GM23338 (cell line): ENCODE measurements at regions not wholly inside any gene's neighbourhood (a gene's known extent, or its start where the extent isn't known, plus 50 kb on each side); places are given as distances from the start of the nearest gene placed in this dataset.

ENCODE experiments used
- ATAC-seq: fragments of 200-7000 bp; cut with Tn5 transposase; 3 replicates; pipeline ENCODE4 v1.9.1; 2020
- DNase-seq: peaks from one replicate; pipeline ENCODE4 v3.0.0-alpha.2; 2015; ENCODE audit warnings: low spot score
- H2AFZ ChIP-seq: fragments of 200-600 bp; sonication (generic); 2 replicates; pipeline ENCODE4 v1.8.0; 2016; ENCODE audit warnings: antibody characterized with exemption, mild to moderate bottlenecking, moderate library complexity
- H3F3A ChIP-seq: fragments of 200-600 bp; sonication (generic); replicated peaks from 2 replicates; pipeline ENCODE4 v1.8.0; 2017; ENCODE audit warnings: antibody characterized with exemption, mixed run types, low read depth
- H3K27ac ChIP-seq: fragments of 200-600 bp; sonication (generic); 2 replicates; pipeline ENCODE4 v1.6.1; 2016; ENCODE audit warnings: low read depth
- H3K27me3 ChIP-seq: fragments of 200-600 bp; sonication (generic); 2 replicates; pipeline ENCODE4 v1.8.0; 2016; ENCODE audit warnings: mild to moderate bottlenecking, mixed run types, moderate library complexity; ENCODE audit not compliant: insufficient read depth
- H3K36me3 ChIP-seq: fragments of 200-600 bp; sonication (generic); 2 replicates; pipeline ENCODE4 v1.8.0; 2016; ENCODE audit warnings: mild to moderate bottlenecking; ENCODE audit not compliant: insufficient read depth
- H3K4me1 ChIP-seq: fragments of 200-600 bp; sonication (generic); 2 replicates; pipeline ENCODE4 v1.8.0; 2016; ENCODE audit warnings: mild to moderate bottlenecking, moderate library complexity; ENCODE audit not compliant: insufficient read depth
- H3K4me2 ChIP-seq: fragments of 200-600 bp; sonication (generic); 2 replicates; pipeline ENCODE4 v1.7.1; 2017; ENCODE audit warnings: mixed run types
- H3K4me3 ChIP-seq: fragments of 200-600 bp; sonication (generic); 2 replicates; pipeline ENCODE4 v1.6.1; 2016; ENCODE audit warnings: mixed run types
- H3K79me2 ChIP-seq: fragments of 200-600 bp; sonication (generic); replicated peaks from 2 replicates; pipeline ENCODE4 v1.8.0; 2017; ENCODE audit warnings: mild to moderate bottlenecking; ENCODE audit not compliant: insufficient read depth
- H3K9me2 ChIP-seq: fragments of 200-600 bp; sonication (generic); 2 replicates; pipeline ENCODE4 v1.8.0; 2017; ENCODE audit not compliant: insufficient read depth
- H4K20me1 ChIP-seq: fragments of 200-600 bp; sonication (generic); replicated peaks from 2 replicates; pipeline ENCODE4 v1.8.0; 2017; ENCODE audit warnings: mild to moderate bottlenecking; ENCODE audit not compliant: insufficient read depth
- H3K27ac Mint-ChIP-seq: 2 replicates; pipeline ENCODE4 v1.8.0; 2020; ENCODE audit warnings: inconsistent platforms, mild to moderate bottlenecking, moderate library complexity, mixed read lengths
- H3K27me3 Mint-ChIP-seq: 3 replicates; pipeline ENCODE4 v1.8.0; 2022; ENCODE audit warnings: low read depth, mild to moderate bottlenecking, moderate library complexity, mixed read lengths, inconsistent platforms; ENCODE audit not compliant: insufficient read depth, poor library complexity
- H3K36me3 Mint-ChIP-seq: 3 replicates; pipeline ENCODE4 v1.8.0; 2021; ENCODE audit warnings: low read depth, mild to moderate bottlenecking, inconsistent platforms, moderate library complexity, mixed read lengths
- H3K4me1 Mint-ChIP-seq: 3 replicates; pipeline ENCODE4 v1.8.0; 2020; ENCODE audit warnings: mild to moderate bottlenecking, inconsistent platforms, mixed read lengths
- H3K4me3 Mint-ChIP-seq: 3 replicates; pipeline ENCODE4 v1.8.0; 2021; ENCODE audit warnings: moderate library complexity, mild to moderate bottlenecking, inconsistent platforms, mixed read lengths
- H3K9me3 Mint-ChIP-seq: 3 replicates; pipeline ENCODE4 v1.8.0; 2020; ENCODE audit warnings: moderate library complexity, mild to moderate bottlenecking, inconsistent platforms, mixed read lengths
- CREB1 ChIP-seq: fragments of 250-450 bp; sonication (Bioruptor Pico); IDR thresholded peaks from 2 replicates; pipeline ENCODE4 v1.5.0; 2020; ENCODE audit warnings: low read depth, mild to moderate bottlenecking, moderate library complexity
- EZH2 ChIP-seq: fragments of 200-600 bp; sonication (generic); IDR thresholded peaks from one replicate; pipeline ENCODE4 v1.8.0; 2017; ENCODE audit warnings: antibody characterized with exemption, mild to moderate bottlenecking, low read depth; ENCODE audit not compliant: unreplicated experiment
- EZH2phosphoT487 ChIP-seq: fragments of 200-600 bp; sonication (generic); IDR thresholded peaks from one replicate; pipeline ENCODE4 v1.8.1; 2018; ENCODE audit warnings: antibody characterized with exemption; ENCODE audit not compliant: unreplicated experiment
- JUNB ChIP-seq: IDR thresholded peaks from one replicate; pipeline ENCODE4 v1.6.1; 2016; ENCODE audit warnings: antibody characterized with exemption; ENCODE audit not compliant: unreplicated experiment
- NANOG ChIP-seq: IDR thresholded peaks from 2 replicates; pipeline ENCODE4 v1.6.1; 2016; ENCODE audit warnings: antibody characterized with exemption, borderline replicate concordance
- POLR2AphosphoS5 ChIP-seq: IDR thresholded peaks from 2 replicates; pipeline ENCODE4 v1.6.1; 2016; ENCODE audit warnings: antibody characterized with exemption, low read depth
- REST ChIP-seq: IDR thresholded peaks from one replicate; pipeline ENCODE4 v1.6.1; 2018; ENCODE audit warnings: antibody characterized with exemption; ENCODE audit not compliant: unreplicated experiment
- STAT1 ChIP-seq: IDR thresholded peaks from one replicate; pipeline ENCODE4 v1.6.1; 2016; ENCODE audit warnings: antibody characterized with exemption; ENCODE audit not compliant: unreplicated experiment
- ZNF114 ChIP-seq: fragments of 250-450 bp; sonication (Bioruptor Pico); IDR thresholded peaks from 2 replicates; pipeline ENCODE4 v1.5.0; 2020; ENCODE audit warnings: mild to moderate bottlenecking, moderate library complexity
- ZNF331 ChIP-seq: fragments of 250-450 bp; sonication (Bioruptor Pico); IDR thresholded peaks from 2 replicates; pipeline ENCODE4 v1.5.0; 2020; ENCODE audit warnings: low read depth, mild to moderate bottlenecking, moderate library complexity
- TF ChIP-seq, protein P1 (sequence below): IDR thresholded peaks from 2 replicates; pipeline ENCODE4 v1.6.1; 2016; ENCODE audit warnings: antibody characterized with exemption
- TF ChIP-seq, protein P2 (sequence below), 2 experiments: fragments of 200-600 bp in 1 of 2; sonication (generic) in 1 of 2; conservative IDR thresholded peaks; 2 replicates each; pipeline versions ENCODE4 v1.5.1 to v1.6.1; 2016 to 2017; ENCODE audit warnings: antibody characterized with exemption in 2 of 2, low read depth in 2 of 2, mild to moderate bottlenecking in 2 of 2, moderate library complexity in 1 of 2

GRCh38 chr1:58401991-58402390, 144.5 kb downstream of the OMA1 start (continued):
- TF ChIP-seq JUNB: no peak
- TF ChIP-seq EZH2phosphoT487: no peak
- TF ChIP-seq ZNF331: no peak
- TF ChIP-seq STAT1: no peak
- TF ChIP-seq, protein P1, sequence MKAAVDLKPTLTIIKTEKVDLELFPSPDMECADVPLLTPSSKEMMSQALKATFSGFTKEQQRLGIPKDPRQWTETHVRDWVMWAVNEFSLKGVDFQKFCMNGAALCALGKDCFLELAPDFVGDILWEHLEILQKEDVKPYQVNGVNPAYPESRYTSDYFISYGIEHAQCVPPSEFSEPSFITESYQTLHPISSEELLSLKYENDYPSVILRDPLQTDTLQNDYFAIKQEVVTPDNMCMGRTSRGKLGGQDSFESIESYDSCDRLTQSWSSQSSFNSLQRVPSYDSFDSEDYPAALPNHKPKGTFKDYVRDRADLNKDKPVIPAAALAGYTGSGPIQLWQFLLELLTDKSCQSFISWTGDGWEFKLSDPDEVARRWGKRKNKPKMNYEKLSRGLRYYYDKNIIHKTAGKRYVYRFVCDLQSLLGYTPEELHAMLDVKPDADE: no peak

- H3K79me2 ChIP-seq: no peaks in the 10 kb centered on the region
- Mint-ChIP-seq H3K4me3 (no peak overlapping the region), H3K27ac (no peak overlapping the region), H3K36me3 (no peaks in the 10 kb centered on the region), H3K27me3 (peaks cover 5% of the 10 kb centered on the region), H3K9me3 (peaks cover 3% of the 10 kb centered on the region; the same call in 1 of the 3 replicates), H3K4me1 (peaks cover 16% of the 10 kb centered on the region)
- H2AFZ ChIP-seq: no peak overlapping the region
- H3K4me2 ChIP-seq: no peak overlapping the region
- no peaks in the 10 kb centered on the region for H4K20me1 ChIP-seq
- no peaks in the 10 kb centered on the region for H3F3A ChIP-seq
- DNase-seq (no peak), ATAC-seq (no peak)
- peaks cover 4% of the 10 kb centered on the region; the same call in 1 of the 2 replicates for H3K9me2 ChIP-seq
- no peaks in the 10 kb centered on the region for H3K27me3 ChIP-seq
- H3K27ac ChIP-seq: no peak overlapping the region
- H3K36me3 ChIP-seq: no peaks in the 10 kb centered on the region
- no peak overlapping the region for H3K4me3 ChIP-seq
- peaks cover 20% of the 10 kb centered on the region for H3K4me1 ChIP-seq
- TF ChIP-seq, protein P1: no peak
- TF ChIP-seq ZNF114 (CRISPR knock-in tag) (no peak), CREB1 (CRISPR knock-in tag) (no peak), JUNB (no peak), NANOG (no peak), POLR2AphosphoS5 (no peak), EZH2 (no peak), EZH2phosphoT487 (no peak), STAT1 (no peak), REST (no peak)
- TF ChIP-seq, protein P2, sequence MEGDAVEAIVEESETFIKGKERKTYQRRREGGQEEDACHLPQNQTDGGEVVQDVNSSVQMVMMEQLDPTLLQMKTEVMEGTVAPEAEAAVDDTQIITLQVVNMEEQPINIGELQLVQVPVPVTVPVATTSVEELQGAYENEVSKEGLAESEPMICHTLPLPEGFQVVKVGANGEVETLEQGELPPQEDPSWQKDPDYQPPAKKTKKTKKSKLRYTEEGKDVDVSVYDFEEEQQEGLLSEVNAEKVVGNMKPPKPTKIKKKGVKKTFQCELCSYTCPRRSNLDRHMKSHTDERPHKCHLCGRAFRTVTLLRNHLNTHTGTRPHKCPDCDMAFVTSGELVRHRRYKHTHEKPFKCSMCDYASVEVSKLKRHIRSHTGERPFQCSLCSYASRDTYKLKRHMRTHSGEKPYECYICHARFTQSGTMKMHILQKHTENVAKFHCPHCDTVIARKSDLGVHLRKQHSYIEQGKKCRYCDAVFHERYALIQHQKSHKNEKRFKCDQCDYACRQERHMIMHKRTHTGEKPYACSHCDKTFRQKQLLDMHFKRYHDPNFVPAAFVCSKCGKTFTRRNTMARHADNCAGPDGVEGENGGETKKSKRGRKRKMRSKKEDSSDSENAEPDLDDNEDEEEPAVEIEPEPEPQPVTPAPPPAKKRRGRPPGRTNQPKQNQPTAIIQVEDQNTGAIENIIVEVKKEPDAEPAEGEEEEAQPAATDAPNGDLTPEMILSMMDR (conservative IDR thresholded peaks at IDR 0.05; ENCODE audit: low read depth in 2 of 2): no peak
Observed at GRCh38 chr1:58399176-58399575, 147.3 kb downstream of the OMA1 start.
